Activated T-helper 1 cell treated with anti-CD3 and anti-CD28 coated beads, Interleukin-12 subunit alpha, Interleukin-12 subunit beta, Interleukin-2, Interleukin-4 antibody, amounts not matched to agents 30 ng/mL and 10 ng/mL and 1 ng/mL, durations not matched to agents 14 hours and 24 hours and 36 hours (primary cell): ENCODE measurements at regions not wholly inside any gene's neighbourhood (a gene's known extent, or its start where the extent isn't known, plus 50 kb on each side); places are given as distances from the start of the nearest gene placed in this dataset.
"Not testable (repeated sequence)": the region's sequence is repeated elsewhere in the genome, so short reads cannot be mapped to it uniquely, and the experiment has no call there.

ENCODE experiments used
- DNase-seq: peaks from one replicate; pipeline ENCODE4 v3.0.0; 2021; ENCODE audit warnings: low spot score
- H3K27ac Mint-ChIP-seq: one replicate; pipeline ENCODE4 v1.8.0; 2021; ENCODE audit warnings: mild to moderate bottlenecking, mixed read lengths
- H3K27me3 Mint-ChIP-seq: one replicate; pipeline ENCODE4 v1.8.0; 2022; ENCODE audit warnings: mild to moderate bottlenecking, moderate library complexity, mixed read lengths; ENCODE audit not compliant: insufficient read depth
- H3K36me3 Mint-ChIP-seq: one replicate; pipeline ENCODE4 v1.8.0; 2021; ENCODE audit warnings: low read depth, mixed read lengths
- H3K4me1 Mint-ChIP-seq: one replicate; pipeline ENCODE4 v1.8.0; 2021; ENCODE audit warnings: low read depth, mixed read lengths
- H3K4me3 Mint-ChIP-seq: one replicate; pipeline ENCODE4 v1.8.0; 2021; ENCODE audit warnings: mild to moderate bottlenecking, moderate library complexity, mixed read lengths
- H3K9me3 Mint-ChIP-seq: one replicate; pipeline ENCODE4 v1.8.0; 2021; ENCODE audit warnings: mixed read lengths
- intact Hi-C: fragments of 100-400 bp; cut with micrococcal nuclease; formaldehyde crosslinking; loops from one replicate; pipeline ENCODE4 v1.15.1; 2024

GRCh38 chr12:28761897-28762296 is 387.2 kb upstream of the FAR2 start:
- not testable (repeated sequence) for DNase-seq, H3K9me3 Mint-ChIP-seq

DNA sequence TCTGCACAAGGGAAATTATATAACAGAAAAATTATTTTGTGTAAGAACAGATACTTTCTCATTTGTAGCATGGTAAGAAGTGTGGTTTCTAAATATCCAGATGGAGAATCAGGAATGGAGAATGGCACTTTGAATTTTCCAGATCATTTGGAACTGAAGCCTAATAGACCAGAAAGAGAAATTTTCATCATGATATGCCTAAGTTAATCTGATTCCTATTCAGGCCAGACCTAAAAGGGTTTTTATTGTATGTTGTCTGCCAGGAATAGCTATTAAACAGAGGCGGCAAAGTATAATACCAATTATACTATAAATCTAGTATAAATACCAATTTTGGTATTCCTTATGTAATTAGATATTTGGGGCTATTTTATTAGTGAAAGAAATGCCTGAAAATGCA is 382.7 kb upstream of the FAR2 start:
- Mint-ChIP-seq H3K27me3 (no peaks in the 10 kb centered on the region), H3K4me3 (no peak overlapping the region), H3K27ac (no peak overlapping the region), H3K36me3 (no peaks in the 10 kb centered on the region), H3K4me1 (no peaks in the 10 kb centered on the region), H3K9me3 (no peaks in the 10 kb centered on the region)
- intact Hi-C loops: no loop called here
- DNase-seq: no peak

More at GRCh38 chr12:28761897-28762296, 387.2 kb upstream of the FAR2 start:
- H3K4me1 Mint-ChIP-seq, H3K27ac Mint-ChIP-seq, H3K36me3 Mint-ChIP-seq, H3K27me3 Mint-ChIP-seq, intact Hi-C loops, H3K4me3 Mint-ChIP-seq: not testable (repeated sequence)

DNA sequence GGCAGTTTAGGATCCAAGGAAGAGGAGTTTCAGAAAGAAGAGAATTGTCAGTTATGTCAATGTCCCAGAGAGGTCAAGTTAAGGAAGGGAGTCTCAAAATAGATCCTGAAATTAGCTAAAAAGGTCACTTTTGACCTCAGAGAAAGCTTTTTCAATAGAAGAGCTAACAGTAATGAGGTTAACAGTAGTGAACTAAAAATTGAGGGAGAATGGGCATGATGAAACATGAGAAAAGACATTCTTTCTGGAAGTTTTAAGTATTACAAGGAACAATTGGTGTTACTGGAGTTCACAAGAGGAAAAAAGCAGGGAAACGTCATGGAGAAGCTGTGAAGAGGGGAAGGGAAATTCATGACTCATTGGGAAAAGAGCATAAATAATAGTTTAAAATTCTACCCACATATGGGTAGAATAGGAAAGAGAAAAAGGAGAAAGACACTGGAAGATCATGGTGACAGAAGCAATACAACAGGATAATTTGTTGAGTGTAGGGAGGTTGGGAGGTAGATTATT is 381.2 kb upstream of the FAR2 start:
- Mint-ChIP-seq H3K36me3 (no peaks in the 10 kb centered on the region), H3K4me3 (no peak overlapping the region), H3K9me3 (no peaks in the 10 kb centered on the region), H3K27ac (no peak overlapping the region), H3K27me3 (no peaks in the 10 kb centered on the region), H3K4me1 (no peaks in the 10 kb centered on the region)
- DNase-seq: no peak
- intact Hi-C loops: no loop called here

- H3K36me3 Mint-ChIP-seq: no peaks in the 10 kb centered on the region
- peaks cover 2% of the 10 kb centered on the region for H3K27me3 Mint-ChIP-seq
- intact Hi-C loops: no loop called here
- H3K4me3 Mint-ChIP-seq: no peak overlapping the region
- H3K27ac Mint-ChIP-seq: no peak overlapping the region
- DNase-seq: no peak
- H3K9me3 Mint-ChIP-seq: no peaks in the 10 kb centered on the region
- H3K4me1 Mint-ChIP-seq: no peaks in the 10 kb centered on the region
Measured at GRCh38 chr12:28770322-28770721, 378.8 kb upstream of the FAR2 start.

GRCh38 chr12:28771968-28772367 is 377.1 kb upstream of the FAR2 start:
- intact Hi-C loops: no loop called here
- peaks cover 2% of the 10 kb centered on the region for H3K27me3 Mint-ChIP-seq
- H3K4me1 Mint-ChIP-seq: no peaks in the 10 kb centered on the region
- no peaks in the 10 kb centered on the region for H3K9me3 Mint-ChIP-seq
- H3K27ac Mint-ChIP-seq: no peak overlapping the region
- DNase-seq: no peak
- H3K36me3 Mint-ChIP-seq: no peaks in the 10 kb centered on the region
- H3K4me3 Mint-ChIP-seq: no peak overlapping the region

GRCh38 chr12:28775556-28775955 is 373.5 kb upstream of the FAR2 start:
- DNase-seq: no peak
- intact Hi-C loops: no loop called here
- H3K27ac Mint-ChIP-seq: no peak overlapping the region
- no peaks in the 10 kb centered on the region for H3K9me3 Mint-ChIP-seq
- H3K36me3 Mint-ChIP-seq: no peaks in the 10 kb centered on the region
- no peaks in the 10 kb centered on the region for H3K4me1 Mint-ChIP-seq
- H3K27me3 Mint-ChIP-seq: peaks cover 2% of the 10 kb centered on the region
- no peak overlapping the region for H3K4me3 Mint-ChIP-seq

DNA sequence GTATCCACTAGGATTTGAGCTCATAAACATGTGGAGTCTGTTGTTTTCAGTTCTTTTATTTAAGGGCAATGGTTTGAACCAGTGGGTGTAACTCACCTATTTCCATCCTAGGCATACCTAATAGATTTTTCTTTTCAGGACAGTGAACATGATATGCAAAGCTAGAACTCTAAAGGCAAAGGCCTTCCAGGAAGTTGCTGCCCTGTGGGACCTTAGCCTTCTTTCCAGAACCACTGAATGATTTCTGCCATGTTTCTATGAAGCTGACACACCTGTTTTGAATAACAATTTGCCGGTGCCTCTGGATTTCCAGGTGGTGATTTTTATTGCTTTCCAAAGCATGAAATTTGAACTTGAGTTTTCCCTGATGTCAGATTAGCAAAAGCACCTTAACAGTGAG is 372.9 kb upstream of the FAR2 start:
- no peaks in the 10 kb centered on the region for H3K4me1 Mint-ChIP-seq
- no peak overlapping the region for H3K27ac Mint-ChIP-seq
- intact Hi-C loops: no loop called here
- H3K36me3 Mint-ChIP-seq: no peaks in the 10 kb centered on the region
- peaks cover 2% of the 10 kb centered on the region for H3K27me3 Mint-ChIP-seq
- H3K9me3 Mint-ChIP-seq: no peaks in the 10 kb centered on the region
- no peak overlapping the region for H3K4me3 Mint-ChIP-seq
- no peak for DNase-seq

- Mint-ChIP-seq H3K4me3 (no peak overlapping the region), H3K4me1 (no peaks in the 10 kb centered on the region), H3K36me3 (no peaks in the 10 kb centered on the region), H3K27me3 (peaks cover 2% of the 10 kb centered on the region), H3K9me3 (no peaks in the 10 kb centered on the region), H3K27ac (no peak overlapping the region)
- DNase-seq: no peak
- intact Hi-C loops: no loop called here
Measured at GRCh38 chr12:28776913-28777422, 372.1 kb upstream of the FAR2 start.

- Mint-ChIP-seq H3K4me3 (no peak overlapping the region), H3K9me3 (no peaks in the 10 kb centered on the region), H3K4me1 (no peaks in the 10 kb centered on the region), H3K36me3 (no peaks in the 10 kb centered on the region), H3K27ac (no peak overlapping the region), H3K27me3 (peaks cover 2% of the 10 kb centered on the region)
- intact Hi-C loops: no loop called here
- DNase-seq: no peak
Measured at GRCh38 chr12:28777603-28778365, 371.3 kb upstream of the FAR2 start.

GRCh38 chr12:28780096-28780495 is 369.0 kb upstream of the FAR2 start:
- Mint-ChIP-seq H3K36me3 (no peaks in the 10 kb centered on the region), H3K9me3 (no peaks in the 10 kb centered on the region), H3K4me1 (no peaks in the 10 kb centered on the region), H3K27ac (no peak overlapping the region), H3K27me3 (no peaks in the 10 kb centered on the region), H3K4me3 (no peak overlapping the region)
- DNase-seq: no peak
- intact Hi-C loops: no loop called here

- H3K36me3 Mint-ChIP-seq: no peaks in the 10 kb centered on the region
- H3K9me3 Mint-ChIP-seq: no peaks in the 10 kb centered on the region
- H3K4me3 Mint-ChIP-seq: no peak overlapping the region
- H3K27ac Mint-ChIP-seq: no peak overlapping the region
- no peaks in the 10 kb centered on the region for H3K4me1 Mint-ChIP-seq
- intact Hi-C loops: no loop called here
- H3K27me3 Mint-ChIP-seq: no peaks in the 10 kb centered on the region
- no peak for DNase-seq
Measured at GRCh38 chr12:28780960-28781359, 368.1 kb upstream of the FAR2 start.

GRCh38 chr12:28781671-28782652 is 367.1 kb upstream of the FAR2 start:
- no peaks in the 10 kb centered on the region for H3K4me1 Mint-ChIP-seq
- no peaks in the 10 kb centered on the region for H3K36me3 Mint-ChIP-seq
- no peak for DNase-seq
- H3K9me3 Mint-ChIP-seq: peaks cover 1% of the 10 kb centered on the region
- no peak overlapping the region for H3K4me3 Mint-ChIP-seq
- H3K27me3 Mint-ChIP-seq: no peaks in the 10 kb centered on the region
- no peak overlapping the region for H3K27ac Mint-ChIP-seq
- intact Hi-C loops: no loop called here

- Mint-ChIP-seq H3K36me3 (no peaks in the 10 kb centered on the region), H3K4me3 (no peak overlapping the region), H3K27me3 (no peaks in the 10 kb centered on the region), H3K27ac (no peak overlapping the region), H3K9me3 (peaks cover 3% of the 10 kb centered on the region), H3K4me1 (no peaks in the 10 kb centered on the region)
- intact Hi-C loops: no loop called here
- no peak for DNase-seq
Measured at GRCh38 chr12:28782812-28783211, 366.3 kb upstream of the FAR2 start.
